H1 (cell line): ENCODE measurements at regions not wholly inside any gene's neighbourhood (a gene's known extent, or its start where the extent isn't known, plus 50 kb on each side); places are given as distances from the start of the nearest gene placed in this dataset.
A peak's percentile ranks its signal among the peaks of the same experiment; 100 is the strongest.

Experiments used
- CTCF ChIP-seq, 3 experiments: IDR thresholded peaks; 1 replicate in 2 of 3; 2 replicates in 1 of 3; pipeline versions ENCODE4 v1.5.1 to v1.6.1; 2011; ENCODE audit warnings: low read length in 3 of 3, mild to moderate bottlenecking in 3 of 3, inconsistent platforms in 2 of 3, low read depth in 1 of 3, moderate library complexity in 1 of 3; ENCODE audit not compliant: insufficient read depth in 1 of 3; ENCODE audit errors: control extremely low read depth in 1 of 3
- KDM1A ChIP-seq: fragments of 200-600, 300-600 bp; sonication (generic); IDR thresholded peaks from 2 replicates; pipeline ENCODE4 v1.7.1; 2016; ENCODE audit warnings: mild to moderate bottlenecking, low read length, borderline replicate concordance

DNA sequence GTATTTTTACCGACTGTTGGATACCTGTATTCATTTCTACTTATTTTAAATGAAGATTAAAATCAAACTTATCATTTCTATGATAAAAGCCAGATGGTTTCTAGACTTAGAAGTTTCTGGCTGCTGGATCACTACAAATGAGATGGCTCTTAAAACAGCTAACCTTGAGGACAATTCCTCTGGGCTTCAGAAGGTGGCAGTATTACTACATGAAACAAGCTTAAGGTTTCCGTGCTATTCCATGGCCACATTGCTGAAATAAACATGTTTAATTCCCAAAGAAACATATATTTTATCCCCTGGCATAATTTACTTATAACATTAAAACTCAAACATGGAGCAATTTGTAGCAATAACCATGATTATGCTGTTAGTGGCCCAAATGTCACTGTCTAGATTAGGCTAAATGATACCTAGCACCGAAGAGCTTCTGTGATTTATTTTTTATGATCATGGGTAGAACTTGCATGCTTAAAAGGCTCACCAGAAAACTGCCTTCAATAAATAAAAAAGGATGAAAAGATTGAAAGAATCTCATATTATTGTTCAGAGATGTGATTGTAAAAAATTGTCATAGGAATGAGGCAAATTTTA, 204.0 kb upstream of the NANOGP8 start (continued):
- TF ChIP-seq CTCF (IDR thresholded peaks at IDR 0.05; ENCODE audit: control extremely low read depth in 1 of 3, insufficient read depth in 1 of 3, low read depth in 1 of 3, low read length in 3 of 3) (peak in 2 of 3 experiments; percentile 63 to 79; a peak in 3 of 4 replicates), KDM1A (no peak)
